ENCODE measurements at regions not wholly inside any gene's neighbourhood (a gene's known extent, or its start where the extent isn't known, plus 50 kb on each side); places are given as distances from the start of the nearest gene placed in this dataset.

DNA sequence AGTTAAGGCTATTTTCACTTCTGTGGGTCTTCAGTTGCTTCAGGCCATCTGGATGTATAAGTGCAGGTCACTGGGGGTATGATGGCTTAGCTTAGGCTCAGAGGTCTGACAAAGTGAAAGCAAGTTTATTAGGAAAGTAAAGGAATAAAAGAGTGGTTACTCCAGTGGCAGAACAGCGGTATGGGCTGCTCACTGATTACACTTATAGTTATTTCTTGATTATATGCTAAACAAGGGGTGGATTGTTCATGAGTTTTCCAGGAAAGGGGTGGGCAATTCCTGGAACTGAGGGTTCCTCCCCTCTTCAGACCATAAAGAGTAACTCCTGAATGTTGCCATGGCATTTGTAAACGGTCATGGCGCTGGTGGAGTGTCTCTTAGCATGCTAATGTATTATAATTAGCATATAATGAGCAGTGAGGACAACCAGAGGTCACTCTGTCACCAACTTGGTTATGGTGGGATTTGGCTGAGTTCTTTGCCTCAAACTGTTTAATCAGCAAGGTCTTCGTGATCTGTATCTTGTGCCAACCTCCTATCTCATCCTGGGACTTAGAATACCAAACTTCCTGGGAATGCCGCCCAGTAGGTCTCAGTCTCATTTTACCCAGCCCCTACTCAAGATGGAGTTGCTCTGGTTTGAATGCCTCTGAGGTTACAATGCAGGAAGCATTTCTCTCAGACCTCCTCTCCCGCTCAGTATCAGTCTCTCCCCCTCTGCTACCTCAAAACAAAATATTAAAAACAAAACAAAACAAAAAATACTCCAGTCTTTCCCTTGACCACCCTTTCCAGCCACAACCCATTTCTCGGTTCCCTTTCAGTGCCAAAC lies 71.3 kb upstream of the SLC22A11 start:
- no peaks in the 10 kb centered on the region for H3K79me2 ChIP-seq (ENCODE audit: insufficient read depth, low read length)
- H3K27ac ChIP-seq (ENCODE audit: low read depth, low read length, poor library complexity, severe bottlenecking) = no peak overlapping the region
- H3K9me2 ChIP-seq (ENCODE audit: low read depth, low read length) = no peaks in the 10 kb centered on the region
- no peaks in the 10 kb centered on the region for H3K27me3 ChIP-seq (ENCODE audit: insufficient read depth, low read length)
- H4K20me1 ChIP-seq (ENCODE audit: insufficient read depth, low read length) = no peaks in the 10 kb centered on the region
- H3K4me1 ChIP-seq (ENCODE audit: insufficient read depth, low read length, severe bottlenecking) = no peaks in the 10 kb centered on the region
- H3F3A ChIP-seq (ENCODE audit: insufficient read depth, low read length) = no peaks in the 10 kb centered on the region
- H2AFZ ChIP-seq (ENCODE audit: low read length) = no peak overlapping the region
- no peaks in the 10 kb centered on the region for H3K36me3 ChIP-seq (ENCODE audit: insufficient read depth, low read length)
- no peak overlapping the region for H3K4me3 ChIP-seq (ENCODE audit: low read depth, low read length, poor library complexity, severe bottlenecking)
- no peaks in the 10 kb centered on the region for H3K9me3 ChIP-seq (ENCODE audit: low read length)
- no peak overlapping the region for H3K9ac ChIP-seq (ENCODE audit: low read length)
- no peak for TF ChIP-seq EZH2 (IDR thresholded peaks at IDR 0.05; ENCODE audit: borderline replicate concordance, low read length)
- TF ChIP-seq, protein P1, sequence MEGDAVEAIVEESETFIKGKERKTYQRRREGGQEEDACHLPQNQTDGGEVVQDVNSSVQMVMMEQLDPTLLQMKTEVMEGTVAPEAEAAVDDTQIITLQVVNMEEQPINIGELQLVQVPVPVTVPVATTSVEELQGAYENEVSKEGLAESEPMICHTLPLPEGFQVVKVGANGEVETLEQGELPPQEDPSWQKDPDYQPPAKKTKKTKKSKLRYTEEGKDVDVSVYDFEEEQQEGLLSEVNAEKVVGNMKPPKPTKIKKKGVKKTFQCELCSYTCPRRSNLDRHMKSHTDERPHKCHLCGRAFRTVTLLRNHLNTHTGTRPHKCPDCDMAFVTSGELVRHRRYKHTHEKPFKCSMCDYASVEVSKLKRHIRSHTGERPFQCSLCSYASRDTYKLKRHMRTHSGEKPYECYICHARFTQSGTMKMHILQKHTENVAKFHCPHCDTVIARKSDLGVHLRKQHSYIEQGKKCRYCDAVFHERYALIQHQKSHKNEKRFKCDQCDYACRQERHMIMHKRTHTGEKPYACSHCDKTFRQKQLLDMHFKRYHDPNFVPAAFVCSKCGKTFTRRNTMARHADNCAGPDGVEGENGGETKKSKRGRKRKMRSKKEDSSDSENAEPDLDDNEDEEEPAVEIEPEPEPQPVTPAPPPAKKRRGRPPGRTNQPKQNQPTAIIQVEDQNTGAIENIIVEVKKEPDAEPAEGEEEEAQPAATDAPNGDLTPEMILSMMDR (IDR thresholded peaks at IDR 0.05; ENCODE audit: low read length) = no peak
- no peak overlapping the region for H3K4me2 ChIP-seq (ENCODE audit: low read length)

DNA sequence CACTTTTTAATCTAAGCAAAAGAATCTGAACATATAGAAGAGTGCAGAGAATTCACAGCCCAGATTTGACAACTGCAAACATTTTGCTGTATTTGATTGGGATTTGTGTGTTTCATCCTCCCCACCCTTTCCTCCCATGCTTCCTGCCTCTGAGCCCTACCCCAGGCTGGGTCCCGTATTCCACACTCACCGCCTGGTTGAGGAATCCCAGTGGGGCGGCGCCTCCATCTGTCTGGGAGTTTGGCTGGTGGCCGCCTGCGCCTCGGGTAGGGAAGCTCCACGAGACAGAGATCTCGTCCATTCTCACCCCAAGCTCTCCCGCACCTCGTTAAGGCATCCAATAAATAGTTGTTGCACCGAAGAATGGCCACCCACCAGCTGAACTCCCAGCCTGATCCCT lies 70.7 kb upstream of the SLC22A11 start:
- H3K9me3 ChIP-seq (ENCODE audit: low read length) = no peaks in the 10 kb centered on the region
- H3K27me3 ChIP-seq (ENCODE audit: insufficient read depth, low read length) = no peaks in the 10 kb centered on the region
- H3K4me1 ChIP-seq (ENCODE audit: insufficient read depth, low read length, severe bottlenecking) = no peaks in the 10 kb centered on the region
- no peak overlapping the region for H3K27ac ChIP-seq (ENCODE audit: low read depth, low read length, poor library complexity, severe bottlenecking)
- no peaks in the 10 kb centered on the region for H3K36me3 ChIP-seq (ENCODE audit: insufficient read depth, low read length)
- H2AFZ ChIP-seq (ENCODE audit: low read length) = no peak overlapping the region
- H3K9ac ChIP-seq (ENCODE audit: low read length) = no peak overlapping the region
- no peaks in the 10 kb centered on the region for H3K9me2 ChIP-seq (ENCODE audit: low read depth, low read length)
- no peaks in the 10 kb centered on the region for H4K20me1 ChIP-seq (ENCODE audit: insufficient read depth, low read length)
- no peak overlapping the region for H3K4me3 ChIP-seq (ENCODE audit: low read depth, low read length, poor library complexity, severe bottlenecking)
- no peaks in the 10 kb centered on the region for H3F3A ChIP-seq (ENCODE audit: insufficient read depth, low read length)
- no peak overlapping the region for H3K4me2 ChIP-seq (ENCODE audit: low read length)
- H3K79me2 ChIP-seq (ENCODE audit: insufficient read depth, low read length) = no peaks in the 10 kb centered on the region
- no peak for TF ChIP-seq EZH2 (IDR thresholded peaks at IDR 0.05; ENCODE audit: borderline replicate concordance, low read length)
- TF ChIP-seq, protein P1 (IDR thresholded peaks at IDR 0.05; ENCODE audit: low read length) = no peak

DNA sequence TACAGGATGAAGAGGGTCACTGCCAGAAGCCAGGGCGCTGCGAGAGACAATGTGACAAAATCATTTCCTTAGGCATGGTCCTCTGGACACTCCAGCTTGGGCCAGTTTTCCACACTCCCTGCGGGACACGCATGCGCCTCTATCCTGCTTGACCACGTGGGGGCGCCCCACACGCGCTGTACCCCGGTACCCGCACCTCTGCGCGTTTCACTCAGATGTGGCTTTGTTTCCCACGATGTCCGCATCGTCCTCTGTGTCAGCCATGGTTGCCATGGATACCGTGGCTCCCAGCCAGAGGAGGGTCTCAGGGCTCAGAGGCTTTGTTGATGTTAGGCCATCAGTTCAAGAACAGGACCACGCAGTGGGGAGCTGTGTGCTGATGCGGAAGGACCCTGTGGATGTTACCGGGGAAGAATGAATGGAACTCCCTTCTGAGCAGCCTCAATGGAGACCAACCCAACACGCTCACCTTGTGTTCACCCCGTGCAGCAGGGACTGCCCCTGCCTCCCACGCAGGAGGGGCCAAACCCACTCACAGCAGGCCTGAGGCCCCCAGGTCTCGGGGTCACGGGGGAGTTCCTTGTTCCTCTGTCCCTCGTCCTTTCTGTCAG lies 65.8 kb upstream of the SLC22A11 start:
- Histone ChIP-seq H3K4me1 (ENCODE audit: insufficient read depth, low read length, severe bottlenecking) (no peaks in the 10 kb centered on the region), H3K4me2 (ENCODE audit: low read length) (no peak overlapping the region)
- TF ChIP-seq EZH2 (IDR thresholded peaks at IDR 0.05; ENCODE audit: borderline replicate concordance, low read length) = no peak
- TF ChIP-seq, protein P1 (IDR thresholded peaks at IDR 0.05; ENCODE audit: low read length) = peak; percentile 81

More for the DNA sequence above, 65.8 kb upstream of the SLC22A11 start:
- Histone ChIP-seq H4K20me1 (ENCODE audit: insufficient read depth, low read length) (no peaks in the 10 kb centered on the region), H3F3A (ENCODE audit: insufficient read depth, low read length) (no peaks in the 10 kb centered on the region), H2AFZ (ENCODE audit: low read length) (no peak overlapping the region), H3K9me3 (ENCODE audit: low read length) (no peaks in the 10 kb centered on the region), H3K27me3 (ENCODE audit: insufficient read depth, low read length) (no peaks in the 10 kb centered on the region), H3K27ac (ENCODE audit: low read depth, low read length, poor library complexity, severe bottlenecking) (no peak overlapping the region), H3K9me2 (ENCODE audit: low read depth, low read length) (no peaks in the 10 kb centered on the region), H3K4me3 (ENCODE audit: low read depth, low read length, poor library complexity, severe bottlenecking) (no peak overlapping the region), H3K79me2 (ENCODE audit: insufficient read depth, low read length) (no peaks in the 10 kb centered on the region), H3K9ac (ENCODE audit: low read length) (no peak overlapping the region), H3K36me3 (ENCODE audit: insufficient read depth, low read length) (no peaks in the 10 kb centered on the region)
